ENCODE measurements at regions not wholly inside any gene's neighbourhood (a gene's known extent, or its start where the extent isn't known, plus 50 kb on each side); places are given as distances from the start of the nearest gene placed in this dataset.

DNA sequence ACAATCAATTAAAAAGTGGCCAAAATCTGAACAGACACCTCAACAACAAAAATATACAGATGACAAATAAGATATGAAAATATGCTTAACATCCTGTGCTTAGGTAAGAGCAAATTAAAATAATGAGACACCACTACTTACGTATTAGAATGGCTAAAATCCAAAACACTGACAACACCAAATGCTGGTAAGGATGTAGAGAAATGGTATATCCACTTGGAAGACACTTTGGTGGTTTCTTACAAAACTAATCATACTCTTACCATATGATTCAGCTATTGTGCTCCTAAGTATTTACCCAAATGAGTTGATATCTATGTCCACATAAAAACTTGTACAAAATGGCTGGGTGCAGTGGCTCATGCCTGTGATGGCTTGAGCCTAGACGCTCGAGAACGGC lies 51.7 kb upstream of the ZNF599 start:
- no peak for DNase-seq (ENCODE audit: low read depth in 3 of 3, low spot score in 1 of 3)
